ENCODE measurements at regions not wholly inside any gene's neighbourhood (a gene's known extent, or its start where the extent isn't known, plus 50 kb on each side); places are given as distances from the start of the nearest gene placed in this dataset.

GRCh38 chr1:208903251-208903905 is 659.2 kb upstream of the PLXNA2 start:
- DNase-seq (ENCODE audit: low read depth): no peak

DNA sequence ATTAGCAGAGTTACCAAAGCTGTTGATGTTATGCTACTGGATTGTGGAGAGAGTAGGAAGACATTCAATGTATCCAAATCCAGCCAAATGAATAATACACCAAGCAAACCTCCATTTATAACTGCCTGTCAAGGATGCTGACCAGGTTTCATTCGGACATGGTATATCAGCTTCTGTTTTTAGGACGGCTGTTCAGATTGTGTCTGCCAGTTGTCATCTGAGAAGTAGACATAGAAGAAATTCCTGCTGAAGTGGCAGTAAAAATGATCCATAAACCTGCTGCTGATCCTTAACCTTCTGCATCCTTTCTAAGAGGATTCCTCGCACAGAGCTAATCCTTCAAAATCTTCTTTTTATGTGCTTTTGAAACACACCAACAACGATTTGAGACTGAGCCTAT is 663.6 kb upstream of the PLXNA2 start:
- no peak for DNase-seq (ENCODE audit: low read depth)

DNA sequence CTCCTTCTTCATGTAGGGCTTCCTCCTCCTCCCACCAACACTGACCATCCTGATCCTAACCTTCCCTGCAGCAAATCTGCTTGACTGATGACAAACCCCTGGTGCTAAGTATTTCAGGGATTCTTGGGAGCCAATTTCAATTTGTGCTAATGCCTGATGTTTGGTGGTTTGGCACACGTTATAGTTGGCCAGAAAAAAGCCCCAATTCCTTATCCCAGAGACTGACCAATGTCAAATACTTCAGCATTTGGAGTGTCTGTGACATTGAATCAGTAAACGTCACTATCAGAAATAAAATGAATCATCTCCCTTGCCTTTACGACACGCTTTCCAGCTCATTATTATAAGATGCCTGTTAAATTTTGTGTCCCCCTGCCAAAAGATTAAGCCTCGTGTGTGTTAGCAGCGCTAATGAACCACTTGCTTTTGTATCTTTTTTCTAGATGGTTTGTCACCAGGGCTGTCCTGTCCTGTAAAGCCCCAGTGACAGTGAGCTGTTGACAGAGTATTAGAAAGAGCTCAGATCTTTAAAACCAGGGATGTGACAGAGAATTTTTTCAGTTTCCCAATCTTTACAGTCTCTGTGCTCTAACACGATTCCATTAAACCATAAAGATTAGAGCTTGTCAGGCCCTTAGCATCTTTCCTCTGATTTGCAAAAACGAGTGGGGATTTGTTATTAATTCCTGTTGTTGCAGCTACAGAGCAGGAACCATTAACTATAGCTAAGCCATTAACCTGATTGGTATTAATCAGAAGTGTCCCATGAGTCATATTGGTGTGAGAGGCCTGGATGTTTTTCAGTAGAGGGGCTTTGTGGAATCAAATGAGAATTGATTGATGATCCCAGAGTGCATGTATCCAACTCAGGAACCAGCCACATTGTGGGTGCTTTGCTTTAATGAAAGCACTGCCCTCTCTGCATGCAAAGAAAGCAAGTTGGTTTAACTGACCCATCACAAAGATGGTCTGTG is 665.1 kb upstream of the PLXNA2 start:
- no peak for DNase-seq (ENCODE audit: low read depth)

DNA sequence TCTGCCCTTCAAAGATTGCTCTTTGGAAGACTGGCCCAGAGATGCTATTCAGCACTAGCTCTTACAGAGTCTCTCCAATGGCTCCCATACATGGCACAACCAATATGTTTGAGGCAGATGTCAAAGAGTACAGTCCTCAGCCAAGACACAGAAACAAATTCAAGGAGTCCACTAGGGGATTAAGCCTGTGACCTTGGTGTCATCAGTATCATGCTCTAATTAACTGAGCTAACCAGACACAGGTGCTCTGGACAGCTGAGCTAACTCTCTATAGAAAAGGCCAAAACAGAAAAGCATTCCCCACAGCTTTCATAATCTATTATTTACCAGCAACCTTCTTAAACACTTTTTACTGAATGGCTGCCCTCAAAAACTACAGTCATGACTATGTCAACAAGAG is 666.0 kb upstream of the PLXNA2 start:
- no peak for DNase-seq (ENCODE audit: low read depth)

DNA sequence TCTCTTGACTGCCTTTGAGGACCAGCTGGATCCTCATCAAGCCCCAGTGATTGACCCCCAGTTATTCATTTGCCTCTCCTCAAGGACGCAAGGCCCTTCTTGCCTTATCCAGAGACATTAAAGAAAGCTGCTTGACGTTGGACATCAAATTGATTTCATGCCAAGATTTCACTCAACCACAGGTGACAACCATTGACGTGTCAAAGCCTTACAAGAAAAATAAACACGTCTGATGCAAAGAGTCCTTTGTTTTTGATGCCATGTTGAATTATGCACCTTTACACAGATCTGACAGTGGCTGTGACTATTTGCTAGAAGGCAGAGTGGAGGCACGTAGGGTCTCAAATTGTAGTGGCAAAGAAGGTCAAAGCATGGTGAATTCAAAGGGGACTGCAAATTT is 666.2 kb upstream of the CAMK1G start:
- DNase-seq (ENCODE audit: low read depth): no peak

DNA sequence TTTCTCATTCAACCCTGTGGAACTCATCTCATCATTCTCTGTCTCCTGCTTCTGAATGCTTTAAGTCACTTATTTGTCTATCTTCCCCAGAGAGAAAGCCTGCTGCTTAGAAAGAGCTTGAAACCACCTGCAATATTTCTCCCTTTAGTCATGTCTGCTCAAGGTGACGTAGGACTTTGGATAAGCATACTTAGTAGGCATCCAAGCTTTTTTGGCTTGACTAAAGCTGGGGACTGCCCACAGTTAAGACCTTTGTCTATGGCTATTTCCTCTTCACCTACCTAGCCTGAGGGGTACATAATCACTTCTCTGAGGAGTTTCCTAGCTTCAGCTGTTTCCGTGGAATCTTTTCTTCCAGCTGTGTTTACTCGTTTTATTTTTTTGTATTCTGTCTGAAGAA is 665.8 kb upstream of the CAMK1G start:
- DNase-seq (ENCODE audit: low read depth): no peak

GRCh38 chr1:208918160-208918559 is 665.4 kb upstream of the CAMK1G start:
- no peak for DNase-seq (ENCODE audit: low read depth)

GRCh38 chr1:208919371-208919770 is 664.1 kb upstream of the CAMK1G start:
- DNase-seq (ENCODE audit: low read depth): no peak

- no peak for DNase-seq (ENCODE audit: low read depth)
Measured at GRCh38 chr1:208921259-208921658, 662.3 kb upstream of the CAMK1G start.

- DNase-seq (ENCODE audit: low read depth): no peak
Measured at GRCh38 chr1:208923456-208923855, 660.1 kb upstream of the CAMK1G start.

- DNase-seq (ENCODE audit: low read depth): no peak
Measured at GRCh38 chr1:208923946-208924720, 659.4 kb upstream of the CAMK1G start.

- no peak for DNase-seq (ENCODE audit: low read depth)
Measured at GRCh38 chr1:208924928-208925327, 658.6 kb upstream of the CAMK1G start.

DNA sequence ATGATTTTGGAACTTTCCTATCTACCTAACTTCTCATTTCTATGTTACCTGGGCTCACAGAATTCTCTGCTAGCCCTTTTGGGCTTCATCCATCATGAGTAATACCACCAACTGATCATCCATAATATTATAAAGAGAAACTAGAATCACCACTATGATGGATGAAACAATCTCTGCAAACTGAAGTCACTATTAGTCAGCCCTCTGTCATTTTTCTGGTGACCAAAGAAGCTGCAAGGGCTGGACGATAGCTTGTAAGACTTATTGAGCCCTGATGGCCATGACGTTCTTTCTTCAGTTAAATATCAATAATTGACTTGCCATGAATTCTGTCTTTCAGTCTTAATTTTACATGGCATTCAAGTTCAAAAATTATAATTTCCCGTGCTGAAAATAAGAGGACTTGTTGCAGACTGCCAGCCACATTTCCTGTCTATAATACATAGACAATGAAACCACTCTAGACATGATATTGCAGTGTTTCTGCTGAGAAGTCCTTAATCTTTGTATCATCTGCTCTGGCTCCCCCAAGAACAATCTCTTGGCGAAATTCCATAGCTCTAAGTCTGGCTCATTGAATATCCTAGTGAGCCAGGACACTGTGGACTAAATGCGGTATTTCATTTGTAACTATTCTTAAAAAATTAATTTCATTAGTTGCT is 655.0 kb upstream of the CAMK1G start:
- DNase-seq (ENCODE audit: low read depth): no peak

- DNase-seq (ENCODE audit: low read depth): no peak
Measured at GRCh38 chr1:208929575-208929974, 653.9 kb upstream of the CAMK1G start.

DNA sequence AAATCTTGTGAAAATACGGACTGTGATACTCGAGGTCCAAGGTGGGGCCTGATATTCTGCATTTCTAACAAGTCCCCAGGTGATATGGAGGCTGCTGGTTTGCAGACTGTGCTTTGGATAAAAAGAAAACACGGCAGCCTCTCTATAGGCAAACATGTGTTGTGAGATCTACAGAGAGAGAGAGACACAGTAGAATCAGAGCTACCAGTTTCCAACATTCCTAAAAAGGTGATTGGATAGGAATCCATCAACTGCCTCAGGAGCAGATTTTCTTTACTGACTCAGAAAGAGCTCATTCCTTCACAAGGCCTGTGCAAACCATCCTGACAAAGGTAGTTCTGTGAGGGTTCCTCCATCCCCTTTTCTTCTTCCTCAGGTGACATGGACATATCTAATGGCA is 651.6 kb upstream of the CAMK1G start:
- DNase-seq (ENCODE audit: low read depth): no peak

DNA sequence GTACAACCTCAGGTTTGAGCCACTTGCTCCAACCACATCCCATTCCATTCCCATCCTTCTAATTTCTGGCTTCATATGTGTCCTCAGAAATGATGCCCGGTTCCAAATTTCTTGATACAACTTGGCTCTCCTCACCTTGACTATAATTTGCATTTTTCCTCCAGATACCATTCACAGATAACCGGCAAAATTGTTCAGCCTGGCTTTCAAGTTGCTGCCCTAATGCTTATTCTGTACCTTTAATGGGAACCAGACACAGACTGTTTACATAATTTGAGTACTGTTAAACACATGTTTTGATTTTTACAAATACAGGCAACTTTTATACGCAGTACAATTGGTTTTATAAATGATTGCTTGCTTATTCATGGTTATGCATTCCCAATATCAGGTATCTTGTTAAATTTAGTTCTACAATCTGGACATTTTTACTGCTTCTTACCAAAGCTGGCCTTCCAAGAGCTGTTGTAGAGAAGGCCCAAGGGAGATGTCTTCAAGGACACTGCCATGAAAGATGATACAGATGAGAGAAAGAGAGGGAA is 649.5 kb upstream of the CAMK1G start:
- no peak for DNase-seq (ENCODE audit: low read depth)

DNA sequence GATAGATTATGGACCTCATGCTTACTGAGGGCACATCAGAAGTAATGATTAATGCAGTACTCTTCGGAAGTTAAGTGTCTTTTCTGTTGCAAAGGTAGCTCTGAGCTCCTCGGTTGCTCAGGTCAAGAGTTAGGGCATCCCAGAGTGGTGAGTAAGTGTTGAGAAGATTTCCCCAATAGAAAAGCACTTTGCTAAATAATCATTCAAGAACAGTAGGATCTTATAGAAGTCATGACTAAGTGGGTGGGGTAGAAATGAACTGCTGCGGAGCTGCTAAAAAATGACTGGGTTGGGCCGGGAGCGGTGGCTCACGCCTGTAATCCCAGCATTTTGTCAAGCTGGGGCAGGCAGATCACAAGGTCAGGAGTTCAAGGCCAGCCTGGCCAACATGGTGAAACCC is 648.6 kb upstream of the CAMK1G start:
- no peak for DNase-seq (ENCODE audit: low read depth)

DNA sequence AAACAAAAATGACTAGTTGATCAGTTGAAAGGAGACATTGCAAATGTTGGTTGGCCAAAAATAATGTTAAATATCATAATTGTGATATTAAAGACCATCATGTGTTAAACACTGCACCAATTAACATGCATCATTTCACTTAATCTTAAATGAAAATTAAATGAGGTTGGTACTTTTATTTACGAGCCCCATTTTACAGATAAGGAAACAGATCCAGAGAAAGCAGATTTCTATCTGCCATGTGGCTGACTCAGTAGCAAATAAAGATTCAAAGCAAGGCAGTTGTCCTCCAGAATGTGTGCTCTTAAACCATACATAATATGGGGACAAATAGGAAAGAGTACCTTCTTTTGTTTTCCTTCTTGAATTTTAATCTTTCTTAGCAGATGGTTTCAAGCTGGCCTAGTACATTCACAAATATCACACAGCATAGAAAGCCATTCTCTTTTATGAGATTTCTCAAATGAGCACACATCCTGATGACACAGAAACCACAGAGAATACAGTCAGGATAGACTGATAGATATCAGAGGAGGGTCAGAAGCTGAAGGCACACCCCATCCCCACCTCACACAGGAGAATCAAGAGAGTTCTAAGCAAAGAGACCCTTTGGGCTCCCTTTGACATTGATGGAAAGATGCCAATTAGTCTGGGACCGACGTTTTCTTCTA is 647.9 kb upstream of the CAMK1G start:
- DNase-seq (ENCODE audit: low read depth): no peak

GRCh38 chr1:208939537-208940085 is 643.9 kb upstream of the CAMK1G start:
- DNase-seq (ENCODE audit: low read depth): no peak

GRCh38 chr1:208942394-208943130 is 641.0 kb upstream of the CAMK1G start:
- no peak for DNase-seq (ENCODE audit: low read depth)
